Breast epithelium (tissue), 3 donors: ENCODE measurements at regions not wholly inside any gene's neighbourhood (a gene's known extent, or its start where the extent isn't known, plus 50 kb on each side); places are given as distances from the start of the nearest gene placed in this dataset.

Experiments used
- POLR2A ChIP-seq: fragments of 450-650 bp; IDR thresholded peaks from one replicate; pipeline ENCODE4 v1.6.1; 2016; ENCODE audit warnings: antibody characterized with exemption, mild to moderate bottlenecking, moderate library complexity
- POLR2AphosphoS5 ChIP-seq, 3 donors: sonication (generic); formaldehyde crosslinking; IDR thresholded peaks; one replicate each; pipeline ENCODE4 v1.6.1; 2017; ENCODE audit warnings: antibody characterized with exemption in 3 of 3
- TF ChIP-seq, protein P1 (sequence below), 3 donors: fragments of 450-650 bp; IDR thresholded peaks; one replicate each; pipeline ENCODE4 v1.5.1; 2016 to 2017; ENCODE audit warnings: antibody characterized with exemption in 3 of 3, mild to moderate bottlenecking in 3 of 3, moderate library complexity in 3 of 3

DNA sequence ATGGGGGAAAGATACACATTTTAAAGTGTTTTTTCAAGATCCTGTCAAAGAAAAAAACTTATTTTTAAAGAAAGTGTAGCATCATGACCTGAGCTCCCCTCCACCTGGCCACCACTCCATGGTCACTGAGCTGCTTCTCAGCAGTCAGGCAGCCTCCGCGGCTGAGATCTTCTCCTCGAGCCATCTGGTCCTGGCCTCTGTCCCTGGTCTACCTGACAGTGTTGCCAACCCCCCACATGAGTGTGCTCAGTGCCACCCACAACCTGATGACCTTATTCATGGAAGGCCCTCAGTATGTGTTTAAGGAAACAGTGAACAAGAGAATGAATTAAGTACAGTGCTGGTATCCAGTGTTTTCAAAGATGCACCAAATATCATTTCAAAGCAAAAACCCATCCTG is 694.5 kb upstream of the NRP1 start:
- TF ChIP-seq, protein P1, sequence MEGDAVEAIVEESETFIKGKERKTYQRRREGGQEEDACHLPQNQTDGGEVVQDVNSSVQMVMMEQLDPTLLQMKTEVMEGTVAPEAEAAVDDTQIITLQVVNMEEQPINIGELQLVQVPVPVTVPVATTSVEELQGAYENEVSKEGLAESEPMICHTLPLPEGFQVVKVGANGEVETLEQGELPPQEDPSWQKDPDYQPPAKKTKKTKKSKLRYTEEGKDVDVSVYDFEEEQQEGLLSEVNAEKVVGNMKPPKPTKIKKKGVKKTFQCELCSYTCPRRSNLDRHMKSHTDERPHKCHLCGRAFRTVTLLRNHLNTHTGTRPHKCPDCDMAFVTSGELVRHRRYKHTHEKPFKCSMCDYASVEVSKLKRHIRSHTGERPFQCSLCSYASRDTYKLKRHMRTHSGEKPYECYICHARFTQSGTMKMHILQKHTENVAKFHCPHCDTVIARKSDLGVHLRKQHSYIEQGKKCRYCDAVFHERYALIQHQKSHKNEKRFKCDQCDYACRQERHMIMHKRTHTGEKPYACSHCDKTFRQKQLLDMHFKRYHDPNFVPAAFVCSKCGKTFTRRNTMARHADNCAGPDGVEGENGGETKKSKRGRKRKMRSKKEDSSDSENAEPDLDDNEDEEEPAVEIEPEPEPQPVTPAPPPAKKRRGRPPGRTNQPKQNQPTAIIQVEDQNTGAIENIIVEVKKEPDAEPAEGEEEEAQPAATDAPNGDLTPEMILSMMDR (IDR thresholded peaks at IDR 0.05) = no peak
- TF ChIP-seq POLR2A (no peak), POLR2AphosphoS5 (IDR thresholded peaks at IDR 0.05) (no peak)
